GM12891 (cell line): ENCODE measurements at regions not wholly inside any gene's neighbourhood (a gene's known extent, or its start where the extent isn't known, plus 50 kb on each side); places are given as distances from the start of the nearest gene placed in this dataset.

Experiments
- PAX5 ChIP-seq: IDR thresholded peaks from 2 replicates; pipeline ENCODE4 v1.6.1; 2011; ENCODE audit warnings: low read length, moderate library complexity, mild to moderate bottlenecking; ENCODE audit not compliant: insufficient read depth, severe bottlenecking
- POLR2A ChIP-seq: IDR thresholded peaks from 2 replicates; pipeline ENCODE4 v1.6.1; 2011; ENCODE audit warnings: low read depth, low read length, control low read depth
- POU2F2 ChIP-seq: IDR thresholded peaks from 2 replicates; pipeline ENCODE4 v1.6.1; 2011; ENCODE audit warnings: low read depth, mild to moderate bottlenecking, control low read depth, low read length, moderate library complexity

DNA sequence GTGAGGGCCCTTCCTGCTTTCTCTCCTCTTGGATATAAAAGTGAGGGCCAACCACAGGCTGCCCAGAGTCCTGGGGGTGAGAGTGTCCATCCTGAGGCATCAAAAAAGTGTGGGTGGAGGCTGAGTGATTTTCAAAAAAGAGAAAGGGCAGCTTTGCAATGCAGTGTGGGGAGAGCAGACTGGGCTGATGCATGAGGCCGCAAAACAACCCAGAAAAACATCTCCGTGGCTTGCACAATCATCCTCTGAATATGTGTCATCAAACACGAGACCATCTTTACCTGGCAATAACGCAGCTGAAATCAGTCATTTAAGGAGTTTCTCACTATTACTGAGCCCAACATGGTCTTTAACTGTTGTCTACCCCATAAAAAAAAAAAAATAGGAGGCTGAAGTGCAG lies 191.2 kb upstream of the SOX4 start:
- no peak for TF ChIP-seq POLR2A
- TF ChIP-seq PAX5, result no peak
- peak; percentile 49; the same call in 1 of the 2 replicates for TF ChIP-seq POU2F2
